IMR-90 (cell line): ENCODE measurements at regions not wholly inside any gene's neighbourhood (a gene's known extent, or its start where the extent isn't known, plus 50 kb on each side); places are given as distances from the start of the nearest gene placed in this dataset.

ENCODE experiments used
- BHLHE40 ChIP-seq: fragments of 150-350 bp; IDR thresholded peaks from 2 replicates; pipeline ENCODE4 v1.6.1; 2016; ENCODE audit warnings: mild to moderate bottlenecking, low read depth, low read length
- CEBPB ChIP-seq: IDR thresholded peaks from 2 replicates; pipeline ENCODE4 v1.6.1; 2012; ENCODE audit warnings: low read depth, low read length, improper control_type of control experiment
- CTCF ChIP-seq: conservative IDR thresholded peaks from 2 replicates; pipeline ENCODE4 v1.5.1; 2012; ENCODE audit warnings: mild to moderate bottlenecking, low read depth, low read length, improper control_type of control experiment
- ELK1 ChIP-seq: fragments of 150-350 bp; IDR thresholded peaks from 2 replicates; pipeline ENCODE4 v1.6.1; 2016; ENCODE audit warnings: low read depth, mild to moderate bottlenecking, low read length, moderate library complexity, borderline replicate concordance
- FOS ChIP-seq: fragments of 150-350 bp; IDR thresholded peaks from 2 replicates; pipeline ENCODE4 v1.6.1; 2016; ENCODE audit warnings: low read depth, low read length
- MAFK ChIP-seq: IDR thresholded peaks from 2 replicates; pipeline ENCODE4 v1.6.1; 2012; ENCODE audit warnings: low read depth, low read length, improper control_type of control experiment
- MAZ ChIP-seq: IDR thresholded peaks from 2 replicates; pipeline ENCODE4 v1.6.1; 2012; ENCODE audit warnings: low read depth, mild to moderate bottlenecking, low read length, improper control_type of control experiment, moderate library complexity, borderline replicate concordance
- NFE2L2 ChIP-seq: fragments of 150-350 bp; IDR thresholded peaks from 2 replicates; pipeline ENCODE4 v1.6.1; 2016; ENCODE audit warnings: low read depth, mild to moderate bottlenecking, low read length
- POLR2A ChIP-seq: IDR thresholded peaks from 2 replicates; pipeline ENCODE4 v1.6.1; 2012; ENCODE audit warnings: mild to moderate bottlenecking, low read depth, low read length
- RAD21 ChIP-seq: IDR thresholded peaks from 2 replicates; pipeline ENCODE4 v1.6.1; 2012; ENCODE audit warnings: low read length, improper control_type of control experiment
- RCOR1 ChIP-seq: IDR thresholded peaks from 2 replicates; pipeline ENCODE4 v1.6.1; 2012; ENCODE audit warnings: mild to moderate bottlenecking, low read length, improper control_type of control experiment; ENCODE audit not compliant: insufficient replicate concordance
- RFX5 ChIP-seq: IDR thresholded peaks from 2 replicates; pipeline ENCODE4 v1.8.0; 2012; ENCODE audit warnings: low read depth, mild to moderate bottlenecking, low read length, moderate library complexity
- USF2 ChIP-seq: fragments of 150-350 bp; IDR thresholded peaks from 2 replicates; pipeline ENCODE4 v1.6.1; 2017; ENCODE audit warnings: mild to moderate bottlenecking, antibody characterized with exemption, low read length, low read depth

GRCh38 chr10:59962756-59963155, 56.4 kb upstream of the CCDC6 start:
- TF ChIP-seq CTCF (no peak), MAZ (no peak), MAFK (no peak), POLR2A (no peak), RCOR1 (no peak), USF2 (no peak), RAD21 (no peak), FOS (no peak), RFX5 (no peak), NFE2L2 (no peak), CEBPB (no peak), BHLHE40 (no peak), ELK1 (no peak)
